ENCODE measurements at regions not wholly inside any gene's neighbourhood (a gene's known extent, or its start where the extent isn't known, plus 50 kb on each side); places are given as distances from the start of the nearest gene placed in this dataset.

DNA sequence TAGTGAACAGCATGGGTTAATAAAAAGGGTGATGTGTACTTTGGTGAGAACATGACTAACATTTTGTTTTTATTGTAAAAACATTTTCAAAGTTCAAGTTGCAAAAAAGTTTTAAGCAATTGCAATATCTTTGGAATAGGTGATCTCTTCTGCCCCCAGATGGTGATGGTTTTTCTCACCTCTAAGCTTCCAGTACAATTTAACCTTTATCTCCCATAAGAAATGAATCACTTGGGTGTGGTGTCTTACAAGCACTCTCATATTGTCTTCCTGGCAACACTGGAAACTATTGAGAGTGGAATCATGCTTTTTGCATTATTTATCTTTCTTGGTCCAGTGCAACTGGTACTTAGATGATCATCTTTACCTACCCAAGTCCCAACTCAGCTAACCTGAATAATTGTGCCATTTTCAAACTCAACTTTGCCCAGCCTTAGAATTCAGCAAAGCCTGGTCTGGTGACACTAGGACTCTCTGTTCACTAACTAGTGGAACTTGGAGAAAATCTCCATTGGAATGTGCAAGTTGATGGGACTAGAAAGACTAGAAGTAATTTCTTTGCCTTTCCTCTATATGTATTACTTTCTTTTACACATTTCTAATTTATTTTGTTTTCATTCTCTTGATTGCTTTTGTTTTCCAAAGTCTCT is 964.7 kb upstream of the ZEB2 start:
- ATAC-seq (no peak), DNase-seq (no peak)
- Histone ChIP-seq H3K9me3 (no peaks in the 10 kb centered on the region), H3K4me1 (ENCODE audit: low read depth) (no peaks in the 10 kb centered on the region), H3K36me3 (ENCODE audit: low read depth) (no peaks in the 10 kb centered on the region), H3K4me3 (no peak overlapping the region)
- intact Hi-C loops (cut with DNase I, micrococcal nuclease) = no loop called here
- TF ChIP-seq CTCF (IDR thresholded peaks at IDR 0.05) = no peak

DNA sequence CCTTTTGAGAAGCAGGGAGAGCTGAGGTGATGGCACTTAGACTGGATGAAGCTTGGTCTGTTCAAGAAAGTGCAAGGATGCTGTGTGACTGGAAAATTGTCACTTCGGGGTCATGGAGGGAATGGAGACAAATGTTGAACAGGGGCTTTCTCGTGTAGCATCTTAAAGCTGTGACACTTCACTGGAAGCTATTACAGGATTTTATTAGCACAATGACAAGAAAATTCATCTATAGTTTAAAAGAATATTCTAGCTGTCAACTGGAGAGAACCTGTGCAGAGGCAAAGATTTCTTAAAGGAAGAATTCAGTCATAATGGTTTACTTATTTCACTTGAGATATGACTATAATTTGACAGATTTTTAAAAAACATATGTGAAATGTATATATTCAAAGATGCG is 963.9 kb upstream of the ZEB2 start:
- intact Hi-C loops (cut with DNase I, micrococcal nuclease) = no loop called here
- Histone ChIP-seq H3K36me3 (ENCODE audit: low read depth) (no peaks in the 10 kb centered on the region), H3K4me1 (ENCODE audit: low read depth) (no peaks in the 10 kb centered on the region), H3K4me3 (no peak overlapping the region), H3K9me3 (no peaks in the 10 kb centered on the region)
- no peak for TF ChIP-seq CTCF (IDR thresholded peaks at IDR 0.05)
- DNase-seq (no peak), ATAC-seq (no peak)

- Histone ChIP-seq H3K9me3 (no peaks in the 10 kb centered on the region), H3K36me3 (ENCODE audit: low read depth) (no peaks in the 10 kb centered on the region), H3K4me3 (no peak overlapping the region), H3K4me1 (ENCODE audit: low read depth) (no peaks in the 10 kb centered on the region)
- TF ChIP-seq CTCF (IDR thresholded peaks at IDR 0.05) = no peak
- intact Hi-C loops (cut with DNase I, micrococcal nuclease) = no loop called here
- ATAC-seq (no peak), DNase-seq (no peak)
Observed at GRCh38 chr2:145481334-145481922, 961.5 kb upstream of the ZEB2 start.

GRCh38 chr2:145464866-145465265 is 944.9 kb upstream of the ZEB2 start:
- no peak for TF ChIP-seq CTCF (IDR thresholded peaks at IDR 0.05)
- intact Hi-C loops (cut with DNase I, micrococcal nuclease) = no loop called here
- DNase-seq (no peak), ATAC-seq (no peak)
- Histone ChIP-seq H3K9me3 (no peaks in the 10 kb centered on the region), H3K36me3 (ENCODE audit: low read depth) (no peaks in the 10 kb centered on the region), H3K4me1 (ENCODE audit: low read depth) (no peaks in the 10 kb centered on the region), H3K4me3 (no peak overlapping the region)

GRCh38 chr2:145460112-145460511 is 940.2 kb upstream of the ZEB2 start:
- TF ChIP-seq CTCF (IDR thresholded peaks at IDR 0.05) = no peak
- H3K4me1 ChIP-seq (ENCODE audit: low read depth) = no peaks in the 10 kb centered on the region
- intact Hi-C loops (cut with DNase I, micrococcal nuclease) = no loop called here
- ATAC-seq (no peak), DNase-seq (no peak)
- no peaks in the 10 kb centered on the region for H3K36me3 ChIP-seq (ENCODE audit: low read depth)
- H3K9me3 ChIP-seq = no peaks in the 10 kb centered on the region
- H3K4me3 ChIP-seq = no peak overlapping the region

Data from mucosa of descending colon (tissue), 3 donors.